Stomach (tissue), 8 donors: ENCODE measurements at regions not wholly inside any gene's neighbourhood (a gene's known extent, or its start where the extent isn't known, plus 50 kb on each side); places are given as distances from the start of the nearest gene placed in this dataset.
A peak's percentile ranks its signal among the peaks of the same experiment; 100 is the strongest.

Source experiments
- DNase-seq, 2 donors: peaks; one replicate each; pipeline versions ENCODE4 v3.0.0 to v3.0.0-alpha.2; 2013 to 2019
- H3K27ac ChIP-seq, 5 donors: fragments of 200-600 bp in 4 of 5; sonication (generic) in 4 of 5; one replicate each; pipeline ENCODE4 v1.5.1; 2013 to 2019; ENCODE audit warnings: mild to moderate bottlenecking in 1 of 5, moderate library complexity in 1 of 5
- H3K27me3 ChIP-seq, 3 donors: fragments of 200-600 bp; sonication (generic); one replicate each; pipeline ENCODE4 v1.5.1; 2017 to 2019; ENCODE audit warnings: mixed run types in 1 of 3
- H3K36me3 ChIP-seq, 4 donors: fragments of 200-600 bp; sonication (generic); 1 replicate in 3 of 4; 2 replicates in 1 of 4; pipeline ENCODE4 v1.5.1; 2016 to 2019
- H3K4me1 ChIP-seq, 4 donors: fragments of 200-600 bp; sonication (generic); one replicate each; pipeline ENCODE4 v1.5.1; 2016 to 2019
- H3K4me3 ChIP-seq, 4 donors: fragments of 200-600 bp; sonication (generic) in 3 of 4; one replicate each; pipeline ENCODE4 v1.5.1; 2016 to 2019; ENCODE audit warnings: mild to moderate bottlenecking in 1 of 4
- H3K9me3 ChIP-seq, 4 donors: fragments of 200-600 bp; sonication (generic); one replicate each; pipeline ENCODE4 v1.5.1; 2016 to 2019
- CTCF ChIP-seq, 7 experiments: fragments of 450-650 bp in 4 of 7; fragments of 200-600 bp in 3 of 7; sonication (generic) in 3 of 7; IDR thresholded peaks; one replicate each; pipeline ENCODE4 v1.5.1; 2016 to 2019; ENCODE audit warnings: antibody characterized with exemption in 7 of 7, control low read depth in 2 of 7, mild to moderate bottlenecking in 1 of 7
- EP300 ChIP-seq: sonication (generic); formaldehyde crosslinking; IDR thresholded peaks from one replicate; pipeline ENCODE4 v1.6.1; 2017; ENCODE audit warnings: antibody characterized with exemption
- POLR2A ChIP-seq, 4 donors: fragments of 450-650 bp; IDR thresholded peaks; one replicate each; pipeline ENCODE4 v1.6.1; 2016; ENCODE audit warnings: antibody characterized with exemption in 4 of 4, control low read depth in 2 of 4, mild to moderate bottlenecking in 1 of 4, moderate library complexity in 1 of 4
- POLR2AphosphoS5 ChIP-seq, 3 donors: sonication (generic); formaldehyde crosslinking; IDR thresholded peaks; one replicate each; pipeline ENCODE4 v1.6.1; 2016; ENCODE audit warnings: antibody characterized with exemption in 3 of 3
- WGBS, 5 donors: extraction: QIAGEN DNeasy Blood & Tissue Kit in 3 of 5; methylation state at CpG; one replicate each; pipeline versions ENCODE4 v1.1.5 to v1.1.7; 2013 to 2018; 5-methylcytosine and 5-hydroxymethylcytosine counted together
- intact Hi-C: fragments of 100-400 bp; cut with DNase I; formaldehyde crosslinking; loops from one replicate; pipeline ENCODE4 v1.15.1; 2023; ENCODE audit warnings: low total_unique reads
- donor health status: healthy with polysubstance abuse.
- donor health status: Bipolar disorder and iron deficiency.
- donor health status: healthy.

GRCh38 chr1:117681093-117681900 is 75.4 kb downstream of the TENT5C start:
- peak overlapping the region in 3 of 5 donors; percentile 46 to 78 (median 57) for H3K27ac ChIP-seq
- intact Hi-C loops, result no loop called here

GRCh38 chr1:117681901-117682250 is 76.0 kb downstream of the TENT5C start:
- TF ChIP-seq CTCF (IDR thresholded peaks at IDR 0.05) (no peak), POLR2A (IDR thresholded peaks at IDR 0.05) (no peak), EP300 (no peak), POLR2AphosphoS5 (IDR thresholded peaks at IDR 0.05) (no peak)
- peak overlapping the region in 3 of 5 donors; percentile 46 to 78 (median 57) for H3K27ac ChIP-seq
- H3K36me3 ChIP-seq, result no peaks in the 10 kb centered on the region
- H3K4me1 ChIP-seq, result peaks cover 12 to 46% (median 23%) of the 10 kb centered on the region in 4 donors
- no peak for DNase-seq
- intact Hi-C loops, result no loop called here
- H3K27me3 ChIP-seq, result no peaks in the 10 kb centered on the region
- peak overlapping the region in 1 of 4 donors; percentile 9 for H3K4me3 ChIP-seq
- 75 to 91% (median 80%) methylated on average over 3 of the region's 3 CpGs for WGBS, 5 donors
- no peaks in the 10 kb centered on the region for H3K9me3 ChIP-seq

More at GRCh38 chr1:117681093-117681900, 75.4 kb downstream of the TENT5C start:
- Histone ChIP-seq H3K36me3 (no peaks in the 10 kb centered on the region), H3K4me3 (peak overlapping the region in 1 of 4 donors; percentile 9), H3K9me3 (no peaks in the 10 kb centered on the region), H3K4me1 (peaks cover 17 to 45% (median 25%) of the 10 kb centered on the region in 4 donors), H3K27me3 (no peaks in the 10 kb centered on the region)
- WGBS, 5 donors, result 78 to 90% (median 85%) methylated on average over 5 to 9 of the region's 9 CpGs
- DNase-seq, result no peak
- no peak for TF ChIP-seq CTCF (IDR thresholded peaks at IDR 0.05)
- no peak for TF ChIP-seq POLR2A (IDR thresholded peaks at IDR 0.05)
- TF ChIP-seq EP300, result no peak
- no peak for TF ChIP-seq POLR2AphosphoS5 (IDR thresholded peaks at IDR 0.05)

- intact Hi-C loops, result no loop called here
Measured at GRCh38 chr1:117682372-117682771, 76.5 kb downstream of the TENT5C start.

More at GRCh38 chr1:117682372-117682771, 76.5 kb downstream of the TENT5C start:
- peak overlapping the region in 1 of 4 donors; percentile 9 for H3K4me3 ChIP-seq
- H3K27me3 ChIP-seq, result no peaks in the 10 kb centered on the region
- no peak for DNase-seq
- peak overlapping the region in 3 of 5 donors; percentile 46 to 78 (median 57) for H3K27ac ChIP-seq
- TF ChIP-seq POLR2AphosphoS5 (IDR thresholded peaks at IDR 0.05) (no peak), POLR2A (IDR thresholded peaks at IDR 0.05) (no peak), CTCF (IDR thresholded peaks at IDR 0.05) (no peak), EP300 (no peak)
- H3K9me3 ChIP-seq, result no peaks in the 10 kb centered on the region
- no peaks in the 10 kb centered on the region for H3K36me3 ChIP-seq
- H3K4me1 ChIP-seq, result peaks cover 10 to 43% (median 22%) of the 10 kb centered on the region in 4 donors
- 68 to 98% (median 82%) methylated on average over 4 of the region's 4 CpGs for WGBS, 5 donors
